Endothelial cell (in vitro differentiated cells): ENCODE measurements at regions not wholly inside any gene's neighbourhood (a gene's known extent, or its start where the extent isn't known, plus 50 kb on each side); places are given as distances from the start of the nearest gene placed in this dataset.
A peak's percentile ranks its signal among the peaks of the same experiment; 100 is the strongest.
"Not testable (repeated sequence)": the region's sequence is repeated elsewhere in the genome, so short reads cannot be mapped to it uniquely, and the experiment has no call there.

ENCODE experiments used
- DNase-seq: peaks from one replicate; pipeline ENCODE4 v3.0.0; 2021; ENCODE audit warnings: low spot score
- H3K27ac Mint-ChIP-seq: one replicate; pipeline ENCODE4 v1.8.0; 2021; ENCODE audit warnings: mixed read lengths, inconsistent platforms; ENCODE audit not compliant: unreplicated experiment
- H3K27me3 Mint-ChIP-seq: one replicate; pipeline ENCODE4 v1.8.0; 2021; ENCODE audit warnings: mild to moderate bottlenecking, moderate library complexity, mixed read lengths, inconsistent platforms; ENCODE audit not compliant: unreplicated experiment
- H3K36me3 Mint-ChIP-seq: one replicate; pipeline ENCODE4 v1.8.0; 2021; ENCODE audit warnings: mild to moderate bottlenecking, low read depth, mixed read lengths, inconsistent platforms; ENCODE audit not compliant: unreplicated experiment
- H3K4me1 Mint-ChIP-seq: one replicate; pipeline ENCODE4 v1.8.0; 2021; ENCODE audit warnings: mild to moderate bottlenecking, mixed read lengths, inconsistent platforms; ENCODE audit not compliant: unreplicated experiment
- H3K4me3 Mint-ChIP-seq: one replicate; pipeline ENCODE4 v1.8.0; 2021; ENCODE audit warnings: mild to moderate bottlenecking, mixed read lengths, inconsistent platforms; ENCODE audit not compliant: unreplicated experiment
- H3K9me3 Mint-ChIP-seq: one replicate; pipeline ENCODE4 v1.8.0; 2021; ENCODE audit warnings: mixed read lengths, inconsistent platforms; ENCODE audit not compliant: unreplicated experiment
- TF ChIP-seq, protein P1 (sequence below): fragments of 200-600 bp; sonication (generic); IDR thresholded peaks from one replicate; pipeline ENCODE4 v1.5.0; 2021; ENCODE audit warnings: antibody characterized with exemption; ENCODE audit not compliant: unreplicated experiment

GRCh38 chr20:18876394-18876793 lies 62.8 kb downstream of the SCP2D1 start:
- not testable (repeated sequence) for H3K27ac Mint-ChIP-seq, H3K36me3 Mint-ChIP-seq, H3K27me3 Mint-ChIP-seq, DNase-seq, H3K4me3 Mint-ChIP-seq, H3K4me1 Mint-ChIP-seq, H3K9me3 Mint-ChIP-seq

DNA sequence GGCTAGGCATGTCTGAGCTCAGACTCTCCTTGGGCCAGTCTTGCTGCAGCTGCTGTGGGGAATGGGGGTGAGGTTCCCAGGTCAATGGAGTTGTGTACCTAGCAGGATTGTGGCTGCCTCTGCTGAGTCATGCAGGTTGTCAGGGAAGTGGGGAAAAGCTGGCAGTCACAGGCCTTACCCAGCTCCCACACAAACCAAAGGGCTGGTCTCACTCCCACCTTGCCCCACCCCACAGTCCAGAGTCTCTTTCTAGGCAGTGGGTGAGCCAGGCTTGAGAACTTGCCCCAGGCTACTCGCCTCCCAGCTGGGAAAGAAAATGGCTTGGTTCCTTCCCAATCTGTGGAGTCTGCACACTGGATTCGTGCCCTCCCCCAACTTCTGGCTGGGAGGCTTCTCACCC lies 65.7 kb downstream of the SCP2D1 start:
- Mint-ChIP-seq H3K27me3 (no peaks in the 10 kb centered on the region), H3K36me3 (no peaks in the 10 kb centered on the region), H3K27ac (no peak overlapping the region), H3K9me3 (no peaks in the 10 kb centered on the region), H3K4me3 (no peak overlapping the region), H3K4me1 (no peaks in the 10 kb centered on the region)
- DNase-seq, result no peak
- TF ChIP-seq, protein P1, sequence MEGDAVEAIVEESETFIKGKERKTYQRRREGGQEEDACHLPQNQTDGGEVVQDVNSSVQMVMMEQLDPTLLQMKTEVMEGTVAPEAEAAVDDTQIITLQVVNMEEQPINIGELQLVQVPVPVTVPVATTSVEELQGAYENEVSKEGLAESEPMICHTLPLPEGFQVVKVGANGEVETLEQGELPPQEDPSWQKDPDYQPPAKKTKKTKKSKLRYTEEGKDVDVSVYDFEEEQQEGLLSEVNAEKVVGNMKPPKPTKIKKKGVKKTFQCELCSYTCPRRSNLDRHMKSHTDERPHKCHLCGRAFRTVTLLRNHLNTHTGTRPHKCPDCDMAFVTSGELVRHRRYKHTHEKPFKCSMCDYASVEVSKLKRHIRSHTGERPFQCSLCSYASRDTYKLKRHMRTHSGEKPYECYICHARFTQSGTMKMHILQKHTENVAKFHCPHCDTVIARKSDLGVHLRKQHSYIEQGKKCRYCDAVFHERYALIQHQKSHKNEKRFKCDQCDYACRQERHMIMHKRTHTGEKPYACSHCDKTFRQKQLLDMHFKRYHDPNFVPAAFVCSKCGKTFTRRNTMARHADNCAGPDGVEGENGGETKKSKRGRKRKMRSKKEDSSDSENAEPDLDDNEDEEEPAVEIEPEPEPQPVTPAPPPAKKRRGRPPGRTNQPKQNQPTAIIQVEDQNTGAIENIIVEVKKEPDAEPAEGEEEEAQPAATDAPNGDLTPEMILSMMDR, result no peak

DNA sequence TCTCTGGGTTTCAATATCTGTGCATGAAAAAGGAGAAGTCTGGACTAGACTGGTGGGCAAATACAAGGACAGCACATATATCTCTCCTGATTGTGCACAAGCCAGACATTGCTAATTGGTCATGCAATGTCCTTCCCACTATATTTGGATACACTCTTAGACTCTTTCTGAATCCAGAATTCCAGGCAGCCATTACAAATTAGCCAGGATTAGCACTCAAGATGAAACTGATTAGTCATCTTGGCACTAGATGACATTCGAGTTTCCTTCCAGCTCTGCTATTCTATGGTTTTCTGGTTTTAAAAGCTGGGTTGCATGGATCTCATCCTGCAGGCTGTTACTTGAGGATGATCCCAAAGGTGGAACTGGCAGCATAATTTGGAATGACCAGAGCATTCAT lies 73.2 kb downstream of the SCP2D1 start:
- no peaks in the 10 kb centered on the region for H3K36me3 Mint-ChIP-seq
- H3K4me3 Mint-ChIP-seq, result no peak overlapping the region
- H3K27me3 Mint-ChIP-seq, result no peaks in the 10 kb centered on the region
- no peaks in the 10 kb centered on the region for H3K9me3 Mint-ChIP-seq
- TF ChIP-seq, protein P1, result no peak
- DNase-seq, result no peak
- H3K27ac Mint-ChIP-seq, result no peak overlapping the region
- no peaks in the 10 kb centered on the region for H3K4me1 Mint-ChIP-seq

DNA sequence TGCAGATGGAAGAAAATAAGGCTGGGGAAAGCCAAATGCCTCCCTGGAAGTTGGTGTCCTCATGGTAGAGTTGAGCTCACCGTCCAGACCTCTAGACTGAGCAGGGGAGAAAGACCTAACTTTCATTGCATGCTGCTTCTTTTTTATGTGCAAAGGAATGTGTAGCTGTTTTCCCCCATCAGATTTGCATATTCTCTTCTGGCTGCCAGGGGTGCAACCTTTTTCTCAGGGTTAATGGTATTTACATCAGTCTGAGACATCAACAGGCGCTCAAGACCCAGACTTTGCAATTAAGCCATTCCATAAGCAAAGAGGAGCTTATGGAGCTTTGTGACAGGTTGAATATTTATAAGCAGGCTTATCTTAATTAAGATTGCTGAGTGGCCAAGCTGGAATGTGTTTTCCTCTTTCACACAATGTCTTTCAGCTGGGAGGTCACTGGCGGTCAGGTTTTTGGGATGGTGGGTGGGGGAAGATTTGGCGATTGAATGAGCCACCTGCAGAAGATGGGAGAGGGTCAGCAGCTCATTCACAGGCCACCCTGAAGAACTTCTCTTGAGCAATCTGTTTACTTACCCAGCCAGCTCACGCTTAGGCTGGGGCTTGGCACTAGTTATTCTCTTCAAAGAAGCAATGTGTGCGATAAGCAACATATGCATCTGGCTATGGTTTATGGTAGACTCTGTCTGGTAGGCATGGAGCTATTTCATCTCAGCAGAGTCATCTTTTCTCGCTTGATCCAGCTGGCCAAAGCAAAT lies 88.6 kb downstream of the SCP2D1 start:
- no peak for DNase-seq
- Mint-ChIP-seq H3K27me3 (peaks cover 3% of the 10 kb centered on the region), H3K27ac (no peak overlapping the region), H3K4me3 (no peak overlapping the region), H3K36me3 (no peaks in the 10 kb centered on the region), H3K4me1 (no peaks in the 10 kb centered on the region), H3K9me3 (no peaks in the 10 kb centered on the region)
- TF ChIP-seq, protein P1, result no peak

GRCh38 chr20:18904192-18904591 lies 90.6 kb downstream of the SCP2D1 start:
- Mint-ChIP-seq H3K4me1 (no peaks in the 10 kb centered on the region), H3K9me3 (no peaks in the 10 kb centered on the region), H3K4me3 (no peak overlapping the region), H3K27me3 (peaks cover 3% of the 10 kb centered on the region), H3K27ac (no peak overlapping the region), H3K36me3 (no peaks in the 10 kb centered on the region)
- TF ChIP-seq, protein P1, result peak; percentile 51
- no peak for DNase-seq
